ENCODE measurements at regions not wholly inside any gene's neighbourhood (a gene's known extent, or its start where the extent isn't known, plus 50 kb on each side); places are given as distances from the start of the nearest gene placed in this dataset.

- H3K9me3 Mint-ChIP-seq: peaks cover 13% of the 10 kb centered on the region
- peaks cover 4% of the 10 kb centered on the region for H3K36me3 Mint-ChIP-seq (ENCODE audit: low read depth)
- H3K27ac Mint-ChIP-seq: no peak overlapping the region
- no peak overlapping the region for H3K4me3 Mint-ChIP-seq
- no peaks in the 10 kb centered on the region for H3K4me1 Mint-ChIP-seq (ENCODE audit: low read depth)
- no peaks in the 10 kb centered on the region for H3K27me3 Mint-ChIP-seq
Measured at GRCh38 chr3:174681784-174682183, 177.3 kb upstream of the NAALADL2 start.

GRCh38 chr3:174685796-174686195, 173.3 kb upstream of the NAALADL2 start:
- no peak overlapping the region for H3K27ac Mint-ChIP-seq
- H3K36me3 Mint-ChIP-seq (ENCODE audit: low read depth): peaks cover 4% of the 10 kb centered on the region
- no peaks in the 10 kb centered on the region for H3K27me3 Mint-ChIP-seq
- no peaks in the 10 kb centered on the region for H3K4me1 Mint-ChIP-seq (ENCODE audit: low read depth)
- no peak overlapping the region for H3K4me3 Mint-ChIP-seq
- H3K9me3 Mint-ChIP-seq: peaks cover 13% of the 10 kb centered on the region

DNA sequence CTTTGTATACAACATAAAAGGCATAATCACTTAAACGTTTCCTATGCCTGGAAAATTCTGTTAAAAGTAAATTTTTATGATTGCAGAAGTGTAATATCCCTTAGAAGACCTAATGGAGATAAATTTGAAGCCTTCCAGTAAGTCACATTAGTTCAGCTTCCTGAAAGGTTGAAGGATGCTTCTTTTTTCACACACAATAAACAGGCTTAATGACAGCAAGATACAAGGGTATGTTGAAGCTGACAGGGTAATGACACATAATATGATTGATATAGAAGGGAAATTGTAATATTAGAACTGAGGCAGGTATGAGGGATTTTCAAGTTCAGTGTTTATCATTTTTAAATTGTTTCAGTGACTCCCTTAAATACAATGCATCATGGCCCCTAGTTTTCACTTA, 161.8 kb upstream of the NAALADL2 start:
- H3K27ac Mint-ChIP-seq: no peak overlapping the region
- H3K4me3 Mint-ChIP-seq: no peak overlapping the region
- no peaks in the 10 kb centered on the region for H3K4me1 Mint-ChIP-seq (ENCODE audit: low read depth)
- no peaks in the 10 kb centered on the region for H3K9me3 Mint-ChIP-seq
- no peaks in the 10 kb centered on the region for H3K27me3 Mint-ChIP-seq
- H3K36me3 Mint-ChIP-seq (ENCODE audit: low read depth): no peaks in the 10 kb centered on the region

GRCh38 chr3:174700736-174701135, 158.4 kb upstream of the NAALADL2 start:
- Mint-ChIP-seq H3K27ac (no peak overlapping the region), H3K4me1 (ENCODE audit: low read depth) (no peaks in the 10 kb centered on the region), H3K4me3 (no peak overlapping the region), H3K9me3 (no peaks in the 10 kb centered on the region), H3K36me3 (ENCODE audit: low read depth) (no peaks in the 10 kb centered on the region), H3K27me3 (no peaks in the 10 kb centered on the region)

GRCh38 chr3:174710612-174711011, 148.5 kb upstream of the NAALADL2 start:
- Mint-ChIP-seq H3K4me3 (no peak overlapping the region), H3K36me3 (ENCODE audit: low read depth) (no peaks in the 10 kb centered on the region), H3K27ac (no peak overlapping the region)

GRCh38 chr3:174715386-174715785, 143.7 kb upstream of the NAALADL2 start:
- no peak overlapping the region for H3K27ac Mint-ChIP-seq
- no peaks in the 10 kb centered on the region for H3K36me3 Mint-ChIP-seq (ENCODE audit: low read depth)

More at GRCh38 chr3:174710612-174711011, 148.5 kb upstream of the NAALADL2 start:
- no peaks in the 10 kb centered on the region for H3K9me3 Mint-ChIP-seq
- H3K27me3 Mint-ChIP-seq: no peaks in the 10 kb centered on the region
- H3K4me1 Mint-ChIP-seq (ENCODE audit: low read depth): no peaks in the 10 kb centered on the region

DNA sequence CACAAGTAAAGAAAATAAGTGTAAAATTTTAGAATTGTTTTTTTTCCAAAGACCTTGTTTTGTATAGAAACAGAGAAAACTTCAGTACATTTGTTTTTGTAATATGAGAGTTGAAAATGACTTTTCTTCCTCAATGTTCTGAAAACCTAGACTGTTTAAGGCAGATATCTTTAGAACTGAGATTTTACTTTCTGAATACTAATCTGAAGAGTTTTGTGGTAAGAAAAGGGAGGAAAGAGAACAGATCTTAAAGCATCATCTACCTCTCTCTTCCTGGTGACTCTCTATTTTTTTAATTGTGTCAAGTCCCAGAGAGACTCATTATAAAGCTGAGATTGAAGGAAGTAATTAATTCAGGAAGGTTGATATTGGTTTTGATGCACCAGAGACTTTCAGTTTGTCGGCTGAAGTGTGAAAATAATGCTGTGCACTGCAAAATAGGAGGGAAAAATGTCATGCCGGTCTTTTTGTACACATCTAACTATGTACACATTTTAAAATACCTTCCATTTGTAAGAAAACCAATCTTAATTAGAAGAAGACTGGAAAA, 142.1 kb upstream of the NAALADL2 start:
- H3K9me3 Mint-ChIP-seq: no peaks in the 10 kb centered on the region
- H3K4me1 Mint-ChIP-seq (ENCODE audit: low read depth): no peaks in the 10 kb centered on the region
- no peak overlapping the region for H3K4me3 Mint-ChIP-seq
- H3K36me3 Mint-ChIP-seq (ENCODE audit: low read depth): no peaks in the 10 kb centered on the region
- no peak overlapping the region for H3K27ac Mint-ChIP-seq
- no peaks in the 10 kb centered on the region for H3K27me3 Mint-ChIP-seq

More at GRCh38 chr3:174715386-174715785, 143.7 kb upstream of the NAALADL2 start:
- Mint-ChIP-seq H3K9me3 (no peaks in the 10 kb centered on the region), H3K4me1 (ENCODE audit: low read depth) (no peaks in the 10 kb centered on the region), H3K27me3 (no peaks in the 10 kb centered on the region), H3K4me3 (no peak overlapping the region)

- Mint-ChIP-seq H3K4me1 (ENCODE audit: low read depth) (no peaks in the 10 kb centered on the region), H3K27me3 (no peaks in the 10 kb centered on the region), H3K9me3 (no peaks in the 10 kb centered on the region), H3K36me3 (ENCODE audit: low read depth) (no peaks in the 10 kb centered on the region), H3K4me3 (no peak overlapping the region), H3K27ac (no peak overlapping the region)
Measured at GRCh38 chr3:174720717-174721116, 138.4 kb upstream of the NAALADL2 start.

DNA sequence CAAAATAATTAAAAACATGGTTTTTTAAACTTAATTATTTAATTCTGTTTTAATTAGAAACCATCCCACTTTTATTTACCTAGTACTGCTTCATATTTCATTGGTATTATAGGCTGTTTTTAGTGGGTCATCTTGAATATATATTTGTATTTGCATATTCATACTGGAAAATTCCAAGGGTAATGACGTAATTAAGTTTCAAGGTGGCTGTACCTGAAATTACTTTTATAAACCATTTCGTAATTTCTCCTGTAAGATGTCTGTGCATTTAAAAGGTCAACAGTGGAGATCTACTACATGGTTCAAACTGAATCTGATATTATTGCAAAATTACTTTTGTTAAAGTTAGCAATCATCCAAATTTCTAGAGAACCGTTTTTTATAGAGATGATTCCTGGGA, 133.8 kb upstream of the NAALADL2 start:
- no peak overlapping the region for H3K27ac Mint-ChIP-seq
- H3K27me3 Mint-ChIP-seq: no peaks in the 10 kb centered on the region
- H3K4me3 Mint-ChIP-seq: no peak overlapping the region
- no peaks in the 10 kb centered on the region for H3K4me1 Mint-ChIP-seq (ENCODE audit: low read depth)
- peaks cover 4% of the 10 kb centered on the region for H3K9me3 Mint-ChIP-seq
- H3K36me3 Mint-ChIP-seq (ENCODE audit: low read depth): no peaks in the 10 kb centered on the region

DNA sequence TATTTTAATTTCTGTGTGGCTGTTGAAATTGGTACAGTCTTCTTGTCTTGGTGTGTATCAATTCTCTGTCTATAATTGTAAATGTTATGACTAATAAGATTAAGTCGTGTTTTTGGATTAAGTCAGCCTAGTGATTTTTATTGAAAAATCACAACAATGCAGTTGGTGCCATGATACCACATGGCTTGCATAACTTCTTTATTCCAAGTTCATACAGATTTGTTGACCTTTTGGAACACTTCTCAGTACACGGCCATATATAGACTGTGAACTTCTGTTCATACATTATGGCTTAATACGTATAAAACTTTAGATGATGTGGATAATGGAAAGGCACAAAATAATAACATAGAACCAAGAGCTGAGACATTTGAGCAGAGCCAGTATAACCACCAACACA, 121.2 kb upstream of the NAALADL2 start:
- Mint-ChIP-seq H3K36me3 (ENCODE audit: low read depth) (no peaks in the 10 kb centered on the region), H3K27ac (no peak overlapping the region), H3K9me3 (no peaks in the 10 kb centered on the region), H3K4me3 (no peak overlapping the region), H3K27me3 (no peaks in the 10 kb centered on the region), H3K4me1 (ENCODE audit: low read depth) (no peaks in the 10 kb centered on the region)

DNA sequence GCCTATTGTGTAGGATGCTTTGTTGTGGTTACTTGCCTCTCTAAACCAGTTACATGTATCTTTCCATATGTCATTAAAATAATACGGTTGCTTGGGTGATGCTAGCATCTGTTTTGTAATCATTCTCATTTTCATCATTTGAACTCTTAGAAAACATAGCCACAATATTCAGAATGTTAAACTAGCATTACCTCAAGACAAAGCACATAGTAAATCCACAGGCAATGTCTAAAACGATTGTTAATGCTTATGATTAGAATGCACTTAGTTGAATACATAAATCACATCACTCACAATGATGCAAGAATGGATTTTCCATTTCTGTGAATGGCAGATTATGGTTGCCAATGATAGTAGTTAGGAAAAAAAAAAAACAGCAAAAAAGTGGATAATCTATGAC, 110.0 kb upstream of the NAALADL2 start:
- Mint-ChIP-seq H3K4me3 (no peak overlapping the region), H3K9me3 (peaks cover 12% of the 10 kb centered on the region), H3K36me3 (ENCODE audit: low read depth) (no peaks in the 10 kb centered on the region), H3K27ac (no peak overlapping the region), H3K4me1 (ENCODE audit: low read depth) (no peaks in the 10 kb centered on the region), H3K27me3 (no peaks in the 10 kb centered on the region)

GRCh38 chr3:174755833-174756829, 103.0 kb upstream of the NAALADL2 start:
- Mint-ChIP-seq H3K27me3 (no peaks in the 10 kb centered on the region), H3K4me3 (no peak overlapping the region), H3K36me3 (ENCODE audit: low read depth) (no peaks in the 10 kb centered on the region), H3K4me1 (ENCODE audit: low read depth) (no peaks in the 10 kb centered on the region), H3K9me3 (no peaks in the 10 kb centered on the region), H3K27ac (no peak overlapping the region)

GRCh38 chr3:174758943-174759342, 100.2 kb upstream of the NAALADL2 start:
- H3K27ac Mint-ChIP-seq: no peak overlapping the region
- no peaks in the 10 kb centered on the region for H3K27me3 Mint-ChIP-seq
- no peaks in the 10 kb centered on the region for H3K9me3 Mint-ChIP-seq
- H3K4me3 Mint-ChIP-seq: no peak overlapping the region
- no peaks in the 10 kb centered on the region for H3K36me3 Mint-ChIP-seq (ENCODE audit: low read depth)
- no peaks in the 10 kb centered on the region for H3K4me1 Mint-ChIP-seq (ENCODE audit: low read depth)

DNA sequence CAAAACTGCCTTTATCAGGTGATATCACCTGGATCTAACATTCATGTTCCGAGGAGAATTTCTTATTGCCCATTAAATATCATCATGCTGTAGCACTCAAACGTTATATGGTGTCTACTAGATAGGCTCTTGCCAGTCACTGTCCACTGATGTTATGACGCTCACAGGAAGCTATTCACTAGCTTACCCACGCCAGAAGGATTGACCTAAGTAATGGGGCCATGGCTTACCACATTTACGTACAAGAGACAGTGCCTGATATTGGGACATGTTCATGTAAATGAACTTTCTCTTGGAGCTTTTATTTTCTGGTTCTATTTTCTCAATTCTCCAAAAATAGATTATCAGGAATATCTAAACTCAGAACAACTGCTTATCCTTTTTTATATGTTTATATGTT, 91.7 kb upstream of the NAALADL2 start:
- no peak overlapping the region for H3K4me3 Mint-ChIP-seq

GRCh38 chr3:174767853-174768382, 91.2 kb upstream of the NAALADL2 start:
- Mint-ChIP-seq H3K36me3 (ENCODE audit: low read depth) (no peaks in the 10 kb centered on the region), H3K9me3 (no peaks in the 10 kb centered on the region), H3K4me3 (no peak overlapping the region)

More for the DNA sequence above, 91.7 kb upstream of the NAALADL2 start:
- H3K27me3 Mint-ChIP-seq: no peaks in the 10 kb centered on the region
- no peak overlapping the region for H3K27ac Mint-ChIP-seq
- H3K4me1 Mint-ChIP-seq (ENCODE audit: low read depth): no peaks in the 10 kb centered on the region
- no peaks in the 10 kb centered on the region for H3K36me3 Mint-ChIP-seq (ENCODE audit: low read depth)
- H3K9me3 Mint-ChIP-seq: no peaks in the 10 kb centered on the region

More at GRCh38 chr3:174767853-174768382, 91.2 kb upstream of the NAALADL2 start:
- H3K27me3 Mint-ChIP-seq: no peaks in the 10 kb centered on the region
- H3K27ac Mint-ChIP-seq: no peak overlapping the region
- no peaks in the 10 kb centered on the region for H3K4me1 Mint-ChIP-seq (ENCODE audit: low read depth)
